GM12801 (cell line): ENCODE measurements at regions not wholly inside any gene's neighbourhood (a gene's known extent, or its start where the extent isn't known, plus 50 kb on each side); places are given as distances from the start of the nearest gene placed in this dataset.

Experiments used
- CTCF ChIP-seq: IDR thresholded peaks from one replicate; pipeline ENCODE4 v1.5.1; 2011; ENCODE audit warnings: control low read depth; ENCODE audit not compliant: insufficient read length; ENCODE audit errors: extremely low read depth

- TF ChIP-seq CTCF = no peak
Measured at GRCh38 chr1:55986003-55986402, 593.4 kb downstream of the PLPP3 start.

DNA sequence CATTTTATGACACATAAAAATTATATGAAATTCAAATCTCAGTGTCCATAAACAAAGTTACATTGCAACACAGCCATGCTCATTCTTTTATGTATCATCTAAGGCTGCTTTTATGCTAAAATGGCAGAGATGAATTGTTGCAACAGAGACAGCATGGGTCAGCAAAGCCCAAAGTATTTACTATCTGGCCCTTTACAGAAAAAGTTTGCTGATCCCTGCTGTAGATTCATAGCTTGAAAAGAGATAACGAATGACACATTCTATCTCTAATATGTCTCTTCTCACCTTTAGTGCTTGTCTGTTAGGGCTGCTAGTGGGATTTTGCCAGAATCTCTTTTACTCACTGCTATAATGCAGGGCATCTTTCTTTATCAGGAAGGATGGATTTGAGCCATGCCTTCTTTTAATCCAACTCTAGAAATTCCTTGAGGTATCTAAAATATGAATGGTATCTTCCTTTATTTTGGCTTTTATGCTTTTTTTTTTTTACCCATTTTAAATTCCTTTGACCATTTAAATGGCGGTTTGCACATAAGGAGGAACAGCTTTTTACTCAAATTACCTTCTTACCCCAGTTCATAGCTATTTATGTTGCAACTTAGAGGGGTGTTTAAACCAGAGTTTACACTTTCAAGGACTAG lies 598.2 kb downstream of the PLPP3 start:
- no peak for TF ChIP-seq CTCF

GRCh38 chr1:55980582-55980981 lies 598.8 kb downstream of the PLPP3 start:
- no peak for TF ChIP-seq CTCF

- no peak for TF ChIP-seq CTCF
Measured at GRCh38 chr1:55974714-55975441, 604.5 kb downstream of the PLPP3 start.

- TF ChIP-seq CTCF = no peak
Measured at GRCh38 chr1:55970526-55971110, 608.7 kb downstream of the PLPP3 start.

DNA sequence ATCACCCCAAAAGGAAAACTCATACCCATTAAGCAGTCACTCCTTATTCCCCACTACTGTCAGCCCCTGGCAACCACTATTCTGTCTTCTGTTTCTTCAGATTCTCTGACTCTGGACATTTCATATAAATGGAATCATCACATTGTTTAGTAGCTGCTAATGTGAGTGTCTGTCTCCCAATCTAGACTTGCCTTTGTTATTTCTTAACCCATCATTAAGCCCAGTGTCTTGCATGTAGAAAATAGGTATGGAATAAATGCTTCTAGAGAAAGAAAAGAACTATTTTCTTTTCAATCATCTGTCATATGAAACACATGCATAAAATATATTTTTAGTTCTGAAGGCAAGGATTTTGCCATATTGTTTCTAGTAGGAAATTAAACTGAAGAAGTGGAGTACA lies 610.0 kb downstream of the PLPP3 start:
- no peak for TF ChIP-seq CTCF

- TF ChIP-seq CTCF = no peak
Measured at GRCh38 chr1:55968661-55969060, 610.7 kb downstream of the PLPP3 start.
